H1 (cell line): ENCODE measurements at regions not wholly inside any gene's neighbourhood (a gene's known extent, or its start where the extent isn't known, plus 50 kb on each side); places are given as distances from the start of the nearest gene placed in this dataset.

Experiments
- CTCF ChIA-PET: fragments of 300-600 bp; sonication (Branson Sonifier 250); formaldehyde crosslinking; loops from one replicate; lab custom pipeline; 2021; ENCODE audit not compliant: partially characterized antibody; lab: Charles Lee
- POLR2A ChIA-PET: fragments of 300-600 bp; sonication (Branson Sonifier 250); formaldehyde crosslinking; loops from one replicate; lab custom pipeline; 2021; ENCODE audit warnings: inconsistent platforms; ENCODE audit not compliant: partially characterized antibody; lab: Charles Lee
- DNase-seq, 2 experiments: peaks; one replicate each; pipeline versions ENCODE4 v3.0.0 to v3.0.0-alpha.2; 2010 to 2022; ENCODE audit warnings: low spot score in 2 of 2, low read depth in 1 of 2, mixed read lengths in 1 of 2
- FAIRE-seq: peaks from 2 replicates; lab custom pipeline; 2011; peaks lifted over from hg19 to GRCh38; lab: Jason Lieb, UNC
- H2AFZ ChIP-seq: 2 replicates; pipeline ENCODE4 v1.8.1; 2012; ENCODE audit warnings: low read length, inconsistent platforms
- H2AK5ac ChIP-seq: 2 replicates; pipeline ENCODE4 v1.6.1; 2013; ENCODE audit warnings: low read depth, low read length
- H2BK120ac ChIP-seq: replicated peaks from 2 replicates; pipeline ENCODE3; 2013; ENCODE audit warnings: low read depth, low read length, inconsistent platforms
- H2BK12ac ChIP-seq: 2 replicates; pipeline ENCODE4 v1.6.1; 2013; ENCODE audit warnings: low read depth, low read length
- H2BK15ac ChIP-seq: 2 replicates; pipeline ENCODE4 v1.6.1; 2013; ENCODE audit warnings: low read length
- H2BK20ac ChIP-seq: 2 replicates; pipeline ENCODE4 v1.6.1; 2013; ENCODE audit warnings: low read length
- H2BK5ac ChIP-seq: 2 replicates; pipeline ENCODE4 v1.6.1; 2013; ENCODE audit warnings: low read depth, low read length
- H3K14ac ChIP-seq: 2 replicates; pipeline ENCODE4 v1.6.1; 2013; ENCODE audit warnings: inconsistent platforms; ENCODE audit not compliant: insufficient read length
- H3K18ac ChIP-seq: 2 replicates; pipeline ENCODE4 v1.6.1; 2013; ENCODE audit warnings: low read length; ENCODE audit errors: extremely low read depth
- H3K23ac ChIP-seq: 2 replicates; pipeline ENCODE4 v1.6.1; 2013; ENCODE audit warnings: inconsistent platforms; ENCODE audit not compliant: insufficient read length
- H3K23me2 ChIP-seq: 2 replicates; pipeline ENCODE4 v1.6.1; 2013; ENCODE audit warnings: low read depth, low read length
- H3K27ac ChIP-seq: 2 replicates; pipeline ENCODE4 v1.6.1; 2011; ENCODE audit warnings: low read depth, low read length, inconsistent platforms
- H3K27me3 ChIP-seq, 4 experiments: replicated peaks in 1 of 4; 1 replicate in 1 of 4; 2 replicates in 3 of 4; pipeline versions ENCODE4 v1.6.1 to v1.8.1; 2011 to 2013; ENCODE audit warnings: low read length in 3 of 4, mild to moderate bottlenecking in 3 of 4, inconsistent platforms in 2 of 4, mixed read lengths in 2 of 4, moderate library complexity in 1 of 4; ENCODE audit not compliant: control insufficient read depth in 3 of 4, insufficient read depth in 3 of 4; ENCODE audit errors: extremely low read depth in 1 of 4
- H3K36me3 ChIP-seq, 4 experiments: 2 replicates each; pipeline versions ENCODE4 v1.6.1 to v1.8.1; 2011 to 2013; ENCODE audit warnings: mild to moderate bottlenecking in 4 of 4, low read length in 3 of 4, moderate library complexity in 2 of 4, control low read depth in 1 of 4, inconsistent platforms in 1 of 4; ENCODE audit not compliant: insufficient read depth in 4 of 4, control insufficient read depth in 2 of 4
- H3K4ac ChIP-seq: replicated peaks from 2 replicates; pipeline ENCODE3; 2013; ENCODE audit warnings: low read length, low read depth, mixed read lengths, inconsistent platforms; ENCODE audit not compliant: insufficient read length
- H3K4me1 ChIP-seq, 4 experiments: replicated peaks in 1 of 4; 1 replicate in 1 of 4; 2 replicates in 3 of 4; pipeline versions ENCODE4 v1.6.1 to v1.8.1; 2011 to 2013; ENCODE audit warnings: low read length in 3 of 4, inconsistent platforms in 2 of 4, mixed read lengths in 1 of 4; ENCODE audit not compliant: insufficient read depth in 4 of 4, control insufficient read depth in 3 of 4
- H3K4me2 ChIP-seq, 2 experiments: 2 replicates each; pipeline versions ENCODE4 v1.6.1 to v1.8.1; 2011 to 2013; ENCODE audit warnings: low read depth in 2 of 2, low read length in 2 of 2, control low read depth in 1 of 2, inconsistent platforms in 1 of 2, mild to moderate bottlenecking in 1 of 2; ENCODE audit not compliant: insufficient read depth in 1 of 2
- H3K4me3 ChIP-seq, 4 experiments: fragments of 200-600, 300-600 bp in 1 of 4; sonication (generic), shearing (Covaris generic), sonication (Bioruptor Twin) in 1 of 4; 2 replicates each; pipeline versions ENCODE4 v1.5.1 to v1.8.1; 2011 to 2016; ENCODE audit warnings: low read length in 4 of 4, low read depth in 3 of 4, control low read depth in 2 of 4, inconsistent platforms in 2 of 4, mild to moderate bottlenecking in 2 of 4, mixed read lengths in 1 of 4, moderate library complexity in 1 of 4; ENCODE audit not compliant: insufficient read depth in 2 of 4; ENCODE audit errors: extremely low read depth in 1 of 4
- H3K56ac ChIP-seq: replicated peaks from 2 replicates; pipeline ENCODE3; 2013; ENCODE audit warnings: low read depth, mild to moderate bottlenecking, mixed read lengths, low read length, inconsistent platforms; ENCODE audit not compliant: insufficient read length
- H3K79me1 ChIP-seq: 2 replicates; pipeline ENCODE4 v1.6.1; 2013; ENCODE audit warnings: low read depth, low read length, control low read depth
- H3K79me2 ChIP-seq, 2 experiments: 2 replicates each; pipeline versions ENCODE4 v1.6.1 to v1.8.1; 2012 to 2013; ENCODE audit warnings: low read length in 2 of 2, mild to moderate bottlenecking in 2 of 2, inconsistent platforms in 1 of 2; ENCODE audit not compliant: insufficient read depth in 2 of 2, control insufficient read depth in 1 of 2
- H3K9ac ChIP-seq, 4 experiments: replicated peaks in 1 of 4; 1 replicate in 1 of 4; 2 replicates in 3 of 4; pipeline versions ENCODE4 v1.6.1 to v1.8.1; 2011 to 2013; ENCODE audit warnings: low read depth in 3 of 4, low read length in 3 of 4, control low read depth in 2 of 4, mild to moderate bottlenecking in 2 of 4, moderate library complexity in 2 of 4, inconsistent platforms in 1 of 4; ENCODE audit errors: extremely low read depth in 1 of 4
- H3K9me3 ChIP-seq, 2 experiments: 2 replicates each; pipeline versions ENCODE4 v1.6.1 to v1.8.1; 2012 to 2013; ENCODE audit warnings: mild to moderate bottlenecking in 2 of 2, moderate library complexity in 2 of 2, control low read depth in 1 of 2, inconsistent platforms in 1 of 2, low read depth in 1 of 2, low read length in 1 of 2, mixed read lengths in 1 of 2; ENCODE audit not compliant: insufficient read depth in 2 of 2
- H4K20me1 ChIP-seq, 2 experiments: replicated peaks in 1 of 2; 2 replicates each; pipeline versions ENCODE3 to v1.8.1; 2011 to 2013; ENCODE audit warnings: inconsistent platforms in 2 of 2, low read length in 2 of 2, mild to moderate bottlenecking in 1 of 2; ENCODE audit not compliant: insufficient read depth in 2 of 2, control insufficient read depth in 1 of 2
- H4K5ac ChIP-seq: 2 replicates; pipeline ENCODE4 v1.6.1; 2013; ENCODE audit warnings: low read length, low read depth, mixed read lengths, inconsistent platforms; ENCODE audit not compliant: insufficient read length
- H4K8ac ChIP-seq: 2 replicates; pipeline ENCODE4 v1.8.0; 2013; ENCODE audit warnings: mild to moderate bottlenecking, moderate library complexity, low read length, inconsistent platforms; ENCODE audit not compliant: insufficient read depth; ENCODE audit errors: extremely low read depth
- H4K91ac ChIP-seq: replicated peaks from 2 replicates; pipeline ENCODE3; 2013; ENCODE audit warnings: low read length, mixed read lengths, inconsistent platforms; ENCODE audit not compliant: insufficient read length
- ATF2 ChIP-seq: IDR thresholded peaks from 2 replicates; pipeline ENCODE4 v1.6.1; 2012; ENCODE audit warnings: low read length, inconsistent platforms
- CEBPB ChIP-seq: IDR thresholded peaks from 2 replicates; pipeline ENCODE4 v1.6.1; 2012; ENCODE audit warnings: low read depth, low read length
- CHD1 ChIP-seq: IDR thresholded peaks from 2 replicates; pipeline ENCODE4 v1.6.1; 2012; ENCODE audit warnings: low read depth, low read length, improper control_type of control experiment
- EP300 ChIP-seq, 2 experiments: IDR thresholded peaks; 1 replicate in 1 of 2; 2 replicates in 1 of 2; pipeline ENCODE4 v1.6.1; 2011 to 2012; ENCODE audit warnings: low read depth in 2 of 2, low read length in 2 of 2, mild to moderate bottlenecking in 2 of 2, borderline replicate concordance in 1 of 2, inconsistent platforms in 1 of 2, moderate library complexity in 1 of 2
- JUN ChIP-seq: IDR thresholded peaks from 2 replicates; pipeline ENCODE4 v1.6.1; 2011; ENCODE audit warnings: low read depth, mild to moderate bottlenecking, improper control_type of control experiment, low read length
- NRF1 ChIP-seq: IDR thresholded peaks from 2 replicates; pipeline ENCODE4 v1.6.1; 2011; ENCODE audit warnings: mild to moderate bottlenecking, low read depth, low read length, improper control_type of control experiment
- RBBP5 ChIP-seq: IDR thresholded peaks from 2 replicates; pipeline ENCODE4 v1.7.1; 2012; ENCODE audit warnings: low read depth, mild to moderate bottlenecking, inconsistent platforms, low read length, moderate library complexity, borderline replicate concordance
- SIRT6 ChIP-seq: IDR thresholded peaks from one replicate; pipeline ENCODE4 v1.7.1; 2012; ENCODE audit warnings: low read length, inconsistent platforms
- SP1 ChIP-seq: IDR thresholded peaks from 2 replicates; pipeline ENCODE4 v1.6.1; 2011; ENCODE audit warnings: low read depth, low read length
- TAF1 ChIP-seq: IDR thresholded peaks from 2 replicates; pipeline ENCODE4 v1.6.1; 2011; ENCODE audit warnings: mild to moderate bottlenecking, low read depth, low read length
- TAF7 ChIP-seq: optimal IDR thresholded peaks from 2 replicates; pipeline ENCODE3; 2011; ENCODE audit warnings: low read depth, mild to moderate bottlenecking, inconsistent platforms, low read length, moderate library complexity, borderline replicate concordance
- WGBS, 2 experiments: shearing (Covaris generic) in 1 of 2; methylation state at CpG; one replicate each; pipeline versions ENCODE4 v1.1.6 to v1.1.7; 2013 to 2015; ENCODE audit warnings: low lambda C conversion rate in 2 of 2, mixed read lengths in 2 of 2, inconsistent platforms in 1 of 2, low coverage in 1 of 2, missing lambda C conversion rate in 1 of 2; ENCODE audit not compliant: insufficient replicate concordance in 2 of 2, insufficient coverage in 1 of 2, insufficient read length in 1 of 2; ENCODE audit errors: extremely low coverage in 1 of 2, missing lambda C conversion rate in 1 of 2; 5-methylcytosine and 5-hydroxymethylcytosine counted together

GRCh38 chr10:133019191-133019590, 68.5 kb upstream of the ADGRA1 start:
- DNase-seq (no peak), FAIRE-seq (no peak)
- Histone ChIP-seq H2BK15ac (no peak overlapping the region), H3K56ac (no peak overlapping the region), H4K5ac (no peak overlapping the region), H3K4ac (no peak overlapping the region), H3K27ac (no peak overlapping the region), H2AK5ac (no peak overlapping the region), H3K4me3 (no peak overlapping the region), H2BK12ac (no peak overlapping the region), H3K9ac (no peak overlapping the region), H3K4me1 (peaks cover 0 to 3% (median 1%) of the 10 kb centered on the region in 4 experiments; a peak in 3 of 7 replicates), H4K91ac (no peak overlapping the region), H2BK20ac (no peak overlapping the region), H2BK120ac (no peak overlapping the region), H4K8ac (no peak overlapping the region), H3K4me2 (no peak overlapping the region), H3K9me3 (no peaks in the 10 kb centered on the region), H4K20me1 (no peaks in the 10 kb centered on the region), H3K14ac (no peak overlapping the region), H2AFZ (no peak overlapping the region), H3K23ac (no peak overlapping the region), H2BK5ac (no peak overlapping the region), H3K79me1 (no peaks in the 10 kb centered on the region), H3K79me2 (no peaks in the 10 kb centered on the region), H3K36me3 (no peaks in the 10 kb centered on the region), H3K18ac (no peak overlapping the region), H3K23me2 (no peaks in the 10 kb centered on the region), H3K27me3 (no peaks in the 10 kb centered on the region)
- CTCF ChIA-PET: interaction anchor here (0.6 to 1.0 kb wide), 2 partner anchors 115 to 312 kb away, joined by 3 read pairs; no protein-coding TSS in a partner anchor
- 93% methylated on average over 14 of the region's 17 CpGs; no CpG with 5 or more reads in 1 of the 2 experiments for WGBS, 2 experiments
- no peak for TF ChIP-seq EP300 (IDR thresholded peaks at IDR 0.05; ENCODE audit: borderline replicate concordance in 1 of 2, low read depth in 2 of 2, low read length in 2 of 2)
- TF ChIP-seq JUN: no peak
- no peak for TF ChIP-seq RBBP5
- no peak for TF ChIP-seq TAF1
- TF ChIP-seq NRF1: no peak
- TF ChIP-seq CHD1: no peak
- TF ChIP-seq ATF2: no peak
- TF ChIP-seq CEBPB: no peak
- no peak for TF ChIP-seq TAF7
- no peak for TF ChIP-seq SP1
- no peak for TF ChIP-seq SIRT6
- POLR2A ChIA-PET: interaction anchor here (0.8 kb wide), 1 partner anchor 11 kb away, joined by 4 read pairs; no protein-coding TSS in a partner anchor
